NB4 (cell line): ENCODE measurements at regions not wholly inside any gene's neighbourhood (a gene's known extent, or its start where the extent isn't known, plus 50 kb on each side); places are given as distances from the start of the nearest gene placed in this dataset.

Source experiments
- CTCF ChIP-seq: IDR thresholded peaks from one replicate; pipeline ENCODE4 v1.5.1; 2012; ENCODE audit warnings: low read depth, low read length
- POLR2A ChIP-seq: IDR thresholded peaks from 2 replicates; pipeline ENCODE4 v1.6.1; 2011; ENCODE audit warnings: mild to moderate bottlenecking; ENCODE audit not compliant: insufficient read length; ENCODE audit errors: extremely low read depth

GRCh38 chr1:222097588-222097987 is 355.7 kb upstream of the DUSP10 start:
- TF ChIP-seq CTCF = no peak
- TF ChIP-seq POLR2A = no peak
